GM19463 (cell line): ENCODE measurements at regions not wholly inside any gene's neighbourhood (a gene's known extent, or its start where the extent isn't known, plus 50 kb on each side); places are given as distances from the start of the nearest gene placed in this dataset.

Source experiments
- ATAC-seq: cut with Tn5 transposase; IDR thresholded peaks from one replicate; pipeline ENCODE4 v1.9.1; 2021; ENCODE audit warnings: mild to moderate bottlenecking, moderate library complexity; ENCODE audit not compliant: unreplicated experiment

DNA sequence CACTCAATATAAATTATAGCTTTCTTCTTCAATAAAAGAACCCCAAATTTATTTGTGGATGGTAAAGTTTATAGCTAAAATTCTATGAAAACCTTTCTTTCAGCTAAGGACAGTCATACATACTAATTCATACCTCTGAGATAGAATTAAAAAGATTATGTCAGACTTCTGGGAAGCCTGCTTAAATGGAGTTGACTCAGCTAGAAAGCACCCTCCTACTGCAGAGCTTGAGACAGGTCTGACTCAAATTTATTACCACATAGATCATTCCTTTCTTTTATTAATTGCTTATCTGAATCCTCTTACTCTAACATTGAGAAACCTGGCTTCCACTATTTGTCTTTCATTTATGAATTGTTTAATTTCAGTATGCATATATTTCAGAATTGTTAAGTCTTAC, 1007.0 kb upstream of the LRFN5 start:
- ATAC-seq = no peak

DNA sequence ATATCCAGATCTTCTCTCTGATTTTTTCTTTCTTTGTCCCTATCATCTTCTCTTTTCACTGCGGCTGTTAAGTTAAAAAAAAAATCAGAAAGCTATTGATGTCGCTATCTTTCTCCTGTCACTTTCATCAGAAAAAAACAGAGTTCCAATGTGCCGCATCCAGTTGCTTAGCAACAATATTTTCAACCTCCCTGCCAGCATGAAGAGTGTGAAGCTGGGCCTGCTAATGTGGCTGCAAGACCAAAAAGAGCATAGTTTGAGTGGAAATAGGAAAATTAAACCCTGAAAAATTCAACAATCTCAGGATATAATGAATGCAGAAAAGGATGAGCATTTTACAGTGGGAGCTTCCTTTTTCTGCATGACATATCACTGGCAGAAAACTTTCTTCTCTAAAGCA, 1025.4 kb upstream of the LRFN5 start:
- no peak for ATAC-seq

DNA sequence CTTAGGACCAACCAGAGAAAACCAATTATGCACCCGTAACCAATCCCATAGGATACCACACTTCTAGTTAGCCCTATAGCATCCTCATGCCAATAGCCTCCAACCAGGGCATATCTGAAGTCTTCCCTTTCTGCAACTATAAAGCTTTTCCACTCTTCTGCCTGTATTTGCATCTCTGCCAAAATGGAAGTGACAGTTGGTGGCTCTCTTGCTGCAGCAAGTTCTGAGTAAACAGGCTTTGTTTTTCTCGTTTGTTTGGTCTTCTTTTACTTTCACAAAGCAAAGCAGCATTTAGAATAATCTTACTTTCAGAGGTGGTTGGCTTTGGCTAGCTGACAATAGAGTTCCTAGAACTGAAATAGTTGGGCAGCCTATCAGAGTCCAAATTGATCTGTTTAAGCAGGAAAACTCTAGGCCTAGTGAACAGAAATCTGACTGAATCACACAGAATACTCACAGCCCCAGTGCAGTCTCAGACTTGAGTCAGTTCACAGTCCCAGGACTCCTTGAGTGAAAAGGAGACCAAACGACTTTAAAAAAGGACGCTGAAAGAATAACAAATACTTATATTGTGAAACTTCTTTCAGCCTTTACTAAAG, 1029.7 kb upstream of the LRFN5 start:
- ATAC-seq = no peak

DNA sequence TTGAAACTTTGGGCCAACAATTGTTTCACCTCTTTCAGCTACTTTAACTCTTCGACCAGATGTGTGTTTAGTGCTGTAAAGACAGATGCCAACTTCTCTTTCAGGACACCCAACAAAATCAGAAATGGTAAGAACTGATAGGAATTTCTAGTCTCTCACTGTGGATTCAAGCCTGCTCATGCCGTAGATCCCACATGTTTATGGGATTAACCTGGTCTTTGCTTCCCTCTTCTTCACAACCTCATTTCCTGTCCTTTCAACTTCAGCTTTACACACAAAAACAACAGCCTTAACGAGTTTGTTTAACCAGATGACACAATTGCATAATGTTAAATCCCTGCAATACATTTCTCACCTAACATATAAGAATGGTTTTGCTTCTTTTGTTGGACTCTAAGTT, 1031.9 kb upstream of the LRFN5 start:
- ATAC-seq = no peak

DNA sequence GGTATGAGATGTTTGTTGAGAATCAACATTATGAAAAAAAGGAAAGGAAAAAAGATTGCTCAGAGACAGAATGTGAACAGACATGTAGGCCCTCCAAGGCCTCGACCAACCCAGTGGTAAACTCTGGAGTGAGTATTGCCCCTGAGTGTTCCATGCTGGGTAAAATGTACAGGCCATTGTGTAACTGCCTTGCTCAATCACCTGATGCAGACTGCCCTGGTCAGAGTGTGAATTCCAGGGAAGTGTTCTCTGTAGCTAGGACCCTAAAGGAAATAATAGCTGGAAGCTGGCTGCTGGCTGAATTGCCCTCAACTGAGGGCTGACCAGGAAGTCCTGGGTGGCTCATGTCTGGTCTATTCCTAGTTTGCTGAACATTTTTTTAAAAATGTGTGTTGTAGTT, 1081.4 kb upstream of the LRFN5 start:
- no peak for ATAC-seq

DNA sequence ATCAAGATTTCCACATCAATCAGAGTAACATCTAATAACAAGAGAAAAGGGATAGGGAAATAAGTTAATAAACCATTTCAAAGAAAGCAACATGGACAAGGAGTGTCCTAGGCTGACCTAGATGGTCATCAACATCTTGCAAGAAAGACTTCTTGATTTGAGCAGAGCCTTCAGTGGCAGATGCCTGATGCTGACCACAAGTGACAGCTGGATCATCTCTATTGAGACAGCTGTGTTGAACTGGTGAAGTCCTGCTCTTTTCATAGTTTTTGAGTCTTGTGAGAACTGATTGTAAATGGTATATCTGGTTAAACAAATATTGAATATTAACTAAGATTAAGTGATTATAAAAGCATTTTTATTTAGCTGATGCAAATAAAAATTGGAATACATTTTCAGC, 1083.6 kb upstream of the LRFN5 start:
- ATAC-seq = no peak

DNA sequence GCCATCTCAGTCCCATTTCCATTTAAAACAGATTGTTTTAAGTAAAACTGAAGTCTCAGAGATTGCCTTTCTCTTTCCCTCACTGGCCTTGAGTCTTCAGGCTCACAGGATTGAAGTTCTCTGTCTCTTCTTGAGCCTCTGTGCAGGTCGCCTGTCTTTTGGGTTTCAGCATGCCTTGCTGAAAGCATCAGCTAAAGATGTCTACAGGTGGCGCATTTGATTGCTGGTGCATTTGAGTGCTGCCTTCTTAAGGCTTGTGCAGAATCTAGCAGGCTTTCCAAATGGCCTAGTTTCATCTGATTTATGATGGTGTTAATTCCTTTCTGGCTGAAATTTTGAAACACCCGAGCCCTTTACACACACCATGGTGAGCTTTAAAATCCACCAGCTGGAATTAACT, 1062.2 kb upstream of the FBXO33 start:
- ATAC-seq = no peak

DNA sequence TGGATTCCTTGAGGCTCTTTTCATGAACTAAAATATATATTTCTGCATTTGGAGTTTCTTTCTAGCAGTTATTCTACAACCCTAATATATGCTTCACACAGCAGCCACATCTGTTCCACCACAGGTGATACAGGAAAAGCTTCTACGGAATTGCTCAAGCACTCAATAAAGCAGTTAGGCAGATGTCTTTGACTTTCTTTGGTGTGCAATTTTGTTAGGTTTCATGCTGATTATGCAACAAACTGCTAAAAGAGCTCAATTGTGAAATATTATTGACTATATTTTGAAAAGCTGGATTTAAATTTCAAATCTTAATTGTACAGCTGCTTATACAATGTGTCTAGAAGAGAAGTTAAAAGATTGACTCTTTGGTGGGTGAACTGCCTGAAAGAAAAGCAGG, 1055.6 kb upstream of the FBXO33 start:
- ATAC-seq = no peak

DNA sequence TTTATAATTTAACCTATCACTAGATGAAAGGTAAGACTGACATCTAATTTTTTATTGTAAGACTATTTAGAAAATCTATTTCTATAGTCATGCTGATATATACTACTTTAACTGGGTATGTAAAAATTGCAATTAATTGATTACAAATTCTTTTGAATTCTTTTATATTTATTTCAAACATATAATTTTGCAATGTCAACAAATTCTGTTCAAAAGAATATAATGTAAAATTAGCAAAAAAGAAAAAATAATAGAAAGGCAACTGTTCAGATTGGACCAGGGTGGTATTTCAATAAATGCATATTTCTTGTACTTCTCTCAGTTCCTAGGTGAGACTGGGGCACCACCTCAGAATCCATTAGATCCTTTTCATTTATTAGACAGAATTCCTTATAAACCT, 1053.5 kb upstream of the FBXO33 start:
- no peak for ATAC-seq

DNA sequence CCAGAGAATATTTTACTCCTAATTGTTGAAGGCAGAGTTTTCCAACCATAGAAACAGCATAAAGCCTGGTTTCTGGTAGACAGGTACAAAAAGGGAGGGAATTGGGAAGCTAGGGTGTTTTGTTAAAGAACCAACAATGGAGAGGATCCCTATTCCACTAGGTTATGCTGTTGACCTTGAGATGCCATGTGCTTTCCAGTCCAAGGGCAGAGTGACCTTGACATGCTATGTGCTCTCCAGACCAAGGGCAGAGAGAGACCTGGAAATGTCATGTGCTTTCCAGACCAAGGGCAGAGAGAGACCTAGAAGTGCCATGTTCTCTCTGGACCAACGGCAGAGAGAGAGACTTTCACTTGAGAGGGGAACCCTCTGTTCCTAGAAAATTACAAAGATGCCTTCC, 1043.8 kb upstream of the FBXO33 start:
- ATAC-seq = no peak

DNA sequence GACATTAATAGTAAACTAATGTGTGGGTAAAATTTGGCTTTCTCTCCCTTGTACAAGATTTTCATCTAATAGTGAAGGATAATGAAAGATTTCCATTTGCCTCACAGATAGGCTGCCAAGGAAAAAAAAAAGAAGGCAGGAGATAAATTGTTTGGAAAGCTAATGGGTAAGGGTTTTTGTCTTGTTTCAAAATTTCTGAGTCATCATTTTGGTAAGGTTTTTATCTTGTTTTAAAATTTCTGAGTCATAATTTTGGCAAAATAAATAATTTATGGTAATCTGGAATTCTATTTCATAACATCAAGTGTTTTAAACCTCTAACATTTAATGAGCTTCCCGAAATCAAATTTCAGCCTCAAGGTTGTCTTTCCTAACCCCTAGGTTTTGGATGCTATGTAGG, 1035.7 kb upstream of the FBXO33 start:
- ATAC-seq = no peak

DNA sequence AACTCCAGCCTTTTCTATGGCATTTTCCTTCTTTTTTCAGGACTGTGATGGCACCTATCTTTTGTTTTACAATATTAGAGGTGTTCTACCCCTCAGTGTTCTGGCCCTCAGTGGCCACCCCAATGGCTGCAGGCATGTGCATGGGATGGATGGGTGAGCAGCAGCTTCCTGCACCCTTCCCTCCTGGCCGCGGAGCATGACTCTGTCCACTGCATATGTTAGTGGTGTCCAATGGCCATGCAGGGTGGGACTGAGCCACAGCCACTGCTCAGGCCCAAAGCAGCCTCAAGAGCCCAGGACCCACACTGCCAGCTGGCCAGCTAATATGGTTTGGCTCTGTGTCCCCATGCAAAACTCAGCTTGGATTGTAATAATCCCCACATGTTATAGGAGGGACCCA, 1032.3 kb upstream of the FBXO33 start:
- no peak for ATAC-seq

DNA sequence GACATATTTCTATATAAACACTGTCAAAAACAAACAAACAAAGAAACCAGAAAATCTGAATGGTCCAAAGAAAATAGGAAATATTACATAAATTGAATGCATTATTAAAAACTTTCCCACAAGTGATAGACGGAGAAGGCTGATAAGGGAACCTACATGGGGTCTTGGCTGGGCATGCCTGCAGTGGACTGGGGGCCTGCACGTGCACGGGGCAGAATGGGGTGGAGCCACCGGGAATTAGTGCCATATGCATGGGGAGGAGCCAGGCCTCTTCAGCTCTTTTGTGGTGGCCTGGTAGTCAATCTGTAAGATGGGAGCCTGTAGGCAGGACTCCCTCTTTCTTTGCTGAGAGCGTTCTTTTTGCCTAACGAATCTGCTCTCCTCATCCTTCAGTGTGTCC, 1031.7 kb upstream of the FBXO33 start:
- no peak for ATAC-seq

DNA sequence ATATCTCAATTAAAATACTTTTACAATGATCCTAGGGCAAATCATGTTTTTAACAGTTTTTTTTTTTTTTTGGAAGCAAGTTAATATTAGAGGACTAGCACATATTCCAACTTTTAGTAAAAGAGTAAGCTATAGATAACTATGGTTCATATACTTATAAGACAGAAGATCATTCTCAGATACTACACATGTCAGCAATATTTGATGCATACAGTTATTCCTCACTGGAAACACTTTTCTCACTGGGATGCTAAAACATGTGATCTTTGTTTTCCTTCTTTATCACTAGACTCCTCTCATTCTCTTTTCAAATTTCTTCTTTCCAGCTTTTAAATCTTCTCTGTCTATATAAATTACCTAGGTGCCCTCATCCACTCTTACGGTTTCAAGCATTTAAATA, 1020.4 kb upstream of the FBXO33 start:
- no peak for ATAC-seq

DNA sequence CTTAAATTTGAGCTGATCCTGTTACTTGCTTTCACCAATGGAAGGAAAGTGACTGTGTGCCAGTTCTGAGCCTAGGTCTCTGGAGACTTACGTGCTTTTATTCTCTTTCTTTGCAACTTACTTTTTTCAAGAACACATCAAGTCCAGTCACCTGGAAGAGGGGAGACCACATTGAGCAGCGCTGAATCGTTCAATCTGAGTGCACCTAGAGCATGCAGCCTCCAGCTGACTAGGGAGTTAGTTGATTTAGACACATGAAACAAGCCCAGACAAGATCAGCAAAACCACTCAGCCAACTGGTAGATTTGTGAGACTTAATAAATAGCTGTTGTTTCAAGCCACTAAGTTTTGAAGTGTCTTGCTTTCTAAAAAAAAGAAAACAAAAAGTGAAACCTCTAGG, 1014.8 kb upstream of the FBXO33 start:
- no peak for ATAC-seq

DNA sequence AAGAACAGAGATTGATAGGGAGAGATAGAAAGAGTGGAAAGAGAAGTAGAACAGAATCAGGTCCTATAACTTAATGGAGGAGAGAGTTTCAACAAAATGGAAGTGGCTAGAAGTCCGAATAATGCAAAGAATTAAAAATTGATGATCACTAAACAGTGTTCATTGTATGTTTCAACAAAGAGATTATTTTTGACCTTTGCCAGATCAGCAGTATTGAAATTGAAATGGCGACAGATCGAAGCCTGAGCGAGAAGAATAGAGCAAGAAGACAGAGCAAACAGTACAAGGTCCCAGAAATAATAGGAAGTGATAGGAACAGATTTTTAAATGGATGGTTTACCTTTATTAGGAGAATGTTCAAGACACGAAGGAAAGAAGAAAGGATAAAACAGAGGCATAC, 1012.8 kb upstream of the FBXO33 start:
- no peak for ATAC-seq

DNA sequence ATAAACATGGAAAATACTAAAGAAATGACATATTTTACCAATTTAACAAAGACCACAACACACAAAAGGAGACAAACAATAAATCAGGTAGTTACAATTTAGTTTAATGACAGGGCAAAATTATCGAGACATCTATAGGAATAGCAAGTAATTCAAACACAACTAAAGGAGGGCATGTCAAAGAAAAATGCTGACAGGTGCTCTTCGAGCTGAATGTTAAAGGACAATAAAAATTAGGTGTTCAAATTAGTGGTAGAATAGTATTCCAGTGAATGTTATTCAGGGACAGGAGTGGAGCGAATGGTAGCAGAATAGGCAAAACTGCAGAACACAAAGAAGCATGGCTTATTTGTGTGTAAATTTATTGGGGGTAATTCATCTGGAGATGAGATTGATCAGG, 1004.3 kb upstream of the FBXO33 start:
- ATAC-seq = no peak

DNA sequence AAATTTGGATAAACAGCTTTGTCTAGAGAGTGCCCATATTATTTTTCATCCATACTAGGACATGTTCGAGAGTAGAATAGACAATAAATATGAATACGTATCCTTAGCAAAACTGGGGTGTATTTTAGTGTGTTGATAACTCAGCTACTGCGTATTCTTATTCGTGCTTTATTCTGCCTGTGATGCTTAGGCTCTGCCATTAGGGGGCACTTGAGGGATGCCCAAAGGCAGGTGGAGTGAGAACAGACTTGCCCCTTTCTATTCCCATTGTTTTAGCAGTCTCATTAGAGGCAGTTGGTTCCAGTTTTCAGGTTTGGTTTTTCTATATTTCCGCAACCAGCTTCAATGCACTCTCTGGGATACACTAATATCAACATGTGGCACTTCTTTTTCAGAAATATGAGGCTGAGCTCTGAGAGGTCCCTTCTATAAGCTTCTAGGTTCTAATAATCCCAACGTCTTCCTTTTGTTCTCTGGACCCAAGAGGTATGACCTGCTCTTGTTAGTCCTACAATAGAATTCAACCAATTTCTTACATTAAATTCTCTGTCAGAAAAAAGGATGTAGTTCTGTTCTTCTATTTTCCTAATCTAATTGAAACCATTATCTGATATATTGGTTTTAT, 985.7 kb upstream of the FBXO33 start:
- ATAC-seq = peak; percentile 85

DNA sequence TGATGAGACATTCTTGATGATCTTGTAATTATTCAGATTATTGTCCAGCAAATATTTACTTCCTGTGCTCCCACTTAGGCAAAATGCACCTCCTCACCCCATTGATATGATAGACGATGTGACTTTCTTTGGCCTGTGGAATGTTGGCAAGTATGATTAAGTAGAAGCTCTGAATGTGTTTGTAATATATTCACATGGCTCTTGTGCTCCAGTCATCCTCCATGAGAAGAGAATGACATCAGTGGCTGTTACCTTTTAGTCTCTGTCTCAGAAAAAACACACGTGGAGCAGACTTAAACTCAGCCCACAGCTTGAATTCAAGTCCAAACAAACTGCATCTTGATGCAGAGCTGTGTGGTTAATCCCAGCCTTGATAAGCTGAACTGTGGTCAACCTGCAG, 984.3 kb upstream of the FBXO33 start:
- ATAC-seq = no peak

DNA sequence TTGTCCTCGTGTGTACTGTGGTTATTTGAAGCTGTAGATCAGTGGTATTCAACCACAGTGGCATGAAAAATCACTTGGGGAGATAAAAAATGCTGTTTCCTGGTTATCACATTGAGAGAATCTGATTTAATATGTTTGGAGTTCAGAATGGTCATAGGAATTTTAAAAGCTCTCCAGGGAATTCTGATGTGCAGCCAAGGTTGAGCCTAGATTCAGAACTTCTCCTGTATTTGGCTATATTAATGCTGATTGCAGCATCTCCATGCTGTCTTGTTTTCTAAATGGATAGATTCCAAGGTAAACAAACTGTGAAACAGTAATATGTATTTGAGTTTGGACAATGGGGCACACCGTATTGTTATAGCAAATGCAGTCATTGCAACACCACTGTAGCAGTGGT, 982.2 kb upstream of the FBXO33 start:
- ATAC-seq = no peak

DNA sequence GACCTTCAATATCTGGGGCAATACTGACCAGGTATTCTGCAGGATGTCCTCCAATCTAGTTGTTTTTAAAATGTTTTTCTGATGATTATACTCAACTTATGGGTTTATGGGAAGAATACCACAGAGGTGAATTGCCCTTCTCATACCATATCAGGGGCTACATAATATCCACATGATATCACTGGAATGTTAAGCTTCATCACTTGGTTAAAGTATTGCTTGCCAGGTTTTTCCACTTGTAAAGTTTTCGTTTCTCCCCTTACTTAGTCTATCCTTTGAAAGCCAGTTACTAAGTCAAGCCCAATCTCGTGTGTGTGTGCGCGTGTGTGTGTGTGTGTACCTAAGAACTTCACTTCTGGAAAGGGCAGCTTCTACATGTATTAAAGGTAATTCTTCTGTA, 980.9 kb upstream of the FBXO33 start:
- ATAC-seq = no peak

DNA sequence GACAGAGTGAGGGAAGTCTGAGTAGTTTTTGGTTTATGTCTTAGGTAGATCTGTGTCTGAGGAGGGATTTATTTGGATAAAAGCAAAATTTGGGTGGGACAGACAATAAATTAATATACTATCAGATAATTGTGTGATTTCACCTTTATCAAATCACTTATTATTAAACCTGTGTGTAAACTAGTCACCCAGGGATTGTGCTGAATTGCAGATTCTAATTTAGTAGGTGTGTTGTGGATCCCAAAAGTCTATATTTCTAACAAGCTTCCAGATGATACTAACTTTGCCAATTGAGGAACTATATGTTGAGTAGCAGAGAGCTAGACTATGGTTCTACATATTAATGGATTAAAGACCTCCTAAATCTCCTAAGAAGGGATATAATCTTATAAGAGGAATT, 978.5 kb upstream of the FBXO33 start:
- ATAC-seq = no peak

DNA sequence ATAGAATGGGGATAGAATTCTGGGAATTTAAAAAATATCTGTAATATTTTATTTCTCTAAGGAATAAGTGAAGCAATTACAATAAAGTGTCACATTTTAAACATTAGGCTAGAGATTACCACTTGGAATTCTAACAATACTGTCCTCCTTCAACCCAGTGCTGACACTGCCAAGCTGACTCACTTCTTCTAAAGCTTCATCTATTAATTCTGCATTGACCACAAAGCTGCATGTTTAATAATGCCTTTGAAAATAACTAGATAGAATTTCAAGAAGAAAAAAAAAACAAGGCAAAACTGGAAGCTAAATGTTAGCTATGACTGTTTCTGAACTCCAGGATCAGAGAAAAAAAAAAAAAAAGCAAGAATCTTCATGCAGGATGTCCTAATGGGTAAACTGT, 970.7 kb upstream of the FBXO33 start:
- ATAC-seq = no peak
